ENCODE measurements at regions not wholly inside any gene's neighbourhood (a gene's known extent, or its start where the extent isn't known, plus 50 kb on each side); places are given as distances from the start of the nearest gene placed in this dataset.

DNA sequence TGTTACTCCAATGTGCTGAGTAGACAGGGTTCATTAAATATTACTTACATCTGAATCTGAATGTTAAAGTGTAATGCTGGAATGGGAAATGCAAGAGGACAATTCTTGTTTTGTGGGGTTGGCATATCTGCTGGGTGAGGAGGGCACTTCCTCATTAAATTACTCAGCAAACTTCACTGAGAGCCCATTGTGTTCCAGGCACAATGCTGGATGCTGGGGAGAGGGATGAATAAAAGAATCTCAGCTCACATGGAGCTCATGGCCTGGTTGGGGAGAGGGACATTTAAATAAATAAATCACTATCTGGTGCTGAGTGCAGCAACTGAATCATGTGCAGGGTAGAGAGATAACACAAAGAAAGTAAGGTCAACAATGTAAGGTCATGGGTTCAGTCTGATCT, 199.2 kb upstream of the CFAP20DC start:
- TF ChIP-seq, protein P1, sequence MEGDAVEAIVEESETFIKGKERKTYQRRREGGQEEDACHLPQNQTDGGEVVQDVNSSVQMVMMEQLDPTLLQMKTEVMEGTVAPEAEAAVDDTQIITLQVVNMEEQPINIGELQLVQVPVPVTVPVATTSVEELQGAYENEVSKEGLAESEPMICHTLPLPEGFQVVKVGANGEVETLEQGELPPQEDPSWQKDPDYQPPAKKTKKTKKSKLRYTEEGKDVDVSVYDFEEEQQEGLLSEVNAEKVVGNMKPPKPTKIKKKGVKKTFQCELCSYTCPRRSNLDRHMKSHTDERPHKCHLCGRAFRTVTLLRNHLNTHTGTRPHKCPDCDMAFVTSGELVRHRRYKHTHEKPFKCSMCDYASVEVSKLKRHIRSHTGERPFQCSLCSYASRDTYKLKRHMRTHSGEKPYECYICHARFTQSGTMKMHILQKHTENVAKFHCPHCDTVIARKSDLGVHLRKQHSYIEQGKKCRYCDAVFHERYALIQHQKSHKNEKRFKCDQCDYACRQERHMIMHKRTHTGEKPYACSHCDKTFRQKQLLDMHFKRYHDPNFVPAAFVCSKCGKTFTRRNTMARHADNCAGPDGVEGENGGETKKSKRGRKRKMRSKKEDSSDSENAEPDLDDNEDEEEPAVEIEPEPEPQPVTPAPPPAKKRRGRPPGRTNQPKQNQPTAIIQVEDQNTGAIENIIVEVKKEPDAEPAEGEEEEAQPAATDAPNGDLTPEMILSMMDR (IDR thresholded peaks at IDR 0.05; ENCODE audit: low read depth, low read length) = no peak
- no peak overlapping the region for H3K4me3 ChIP-seq (ENCODE audit: low read depth, low read length)

GRCh38 chr3:59247402-59247841, 197.6 kb upstream of the CFAP20DC start:
- H3K4me3 ChIP-seq (ENCODE audit: low read depth, low read length) = no peak overlapping the region
- TF ChIP-seq, protein P1 (IDR thresholded peaks at IDR 0.05; ENCODE audit: low read depth, low read length) = no peak

DNA sequence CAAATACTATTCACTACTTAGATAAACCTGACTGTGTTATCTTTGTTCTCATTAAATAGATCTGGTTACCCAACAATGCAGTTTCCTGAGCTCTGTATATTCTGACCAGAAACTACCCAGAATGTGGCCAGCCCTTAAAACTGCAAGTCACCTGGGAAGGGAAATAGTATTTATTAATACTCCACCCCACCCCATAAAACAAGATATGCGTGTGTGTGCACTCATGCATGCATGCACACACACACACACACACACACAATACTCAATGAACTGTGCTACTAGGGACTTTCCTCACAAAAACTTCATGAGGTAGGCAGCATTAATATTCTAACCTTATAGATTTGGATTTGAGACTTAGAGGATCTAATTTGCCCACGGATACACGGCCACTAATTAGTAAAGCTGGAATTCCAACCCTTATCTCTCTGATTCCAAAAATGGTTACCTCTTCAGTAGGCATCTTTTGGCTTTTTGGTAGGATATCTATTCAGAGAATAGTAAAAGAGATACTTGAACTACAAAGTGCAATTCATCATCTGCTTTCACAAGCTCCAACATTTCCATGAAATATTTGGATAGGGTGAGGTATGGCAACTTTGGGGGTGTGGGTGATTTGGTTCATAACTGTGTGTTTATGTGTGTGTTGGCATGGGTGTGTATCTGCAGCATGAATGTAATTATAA, 197.0 kb upstream of the CFAP20DC start:
- TF ChIP-seq, protein P1 (IDR thresholded peaks at IDR 0.05; ENCODE audit: low read depth, low read length) = no peak
- H3K4me3 ChIP-seq (ENCODE audit: low read depth, low read length) = no peak overlapping the region

- TF ChIP-seq, protein P1 (IDR thresholded peaks at IDR 0.05; ENCODE audit: low read depth, low read length) = no peak
Measured at GRCh38 chr3:59245859-59246501, 196.2 kb upstream of the CFAP20DC start.

DNA sequence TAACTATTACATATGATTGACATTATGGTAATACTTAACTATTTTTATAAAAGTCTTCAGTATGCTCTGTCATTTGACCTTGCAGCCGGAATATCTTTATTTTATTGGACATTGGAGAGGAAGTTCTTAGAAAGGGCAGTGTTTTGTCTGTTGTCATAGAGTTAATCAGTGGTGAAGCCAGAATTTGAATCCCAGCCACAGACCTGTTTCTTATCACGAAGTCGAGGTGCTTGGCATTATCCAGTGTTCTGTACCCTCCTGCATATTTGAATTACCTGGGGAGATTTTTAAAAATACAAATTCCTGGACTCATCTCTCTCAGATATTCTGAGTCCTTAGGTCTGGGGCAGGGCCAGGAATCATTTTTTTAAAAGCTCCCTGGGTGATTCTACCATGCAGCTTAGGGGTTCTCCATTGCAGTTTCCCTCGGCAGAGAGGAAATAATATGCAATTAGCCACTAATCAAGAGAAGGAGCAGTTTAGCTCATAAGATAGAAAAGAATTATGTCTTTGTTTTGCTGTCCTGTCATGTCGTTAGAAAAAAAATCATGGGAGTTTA, 195.6 kb upstream of the CFAP20DC start:
- H3K4me3 ChIP-seq (ENCODE audit: low read depth, low read length) = no peak overlapping the region
- TF ChIP-seq, protein P1 (IDR thresholded peaks at IDR 0.05; ENCODE audit: low read depth, low read length) = no peak

More at GRCh38 chr3:59245859-59246501, 196.2 kb upstream of the CFAP20DC start:
- no peak overlapping the region for H3K4me3 ChIP-seq (ENCODE audit: low read depth, low read length)

DNA sequence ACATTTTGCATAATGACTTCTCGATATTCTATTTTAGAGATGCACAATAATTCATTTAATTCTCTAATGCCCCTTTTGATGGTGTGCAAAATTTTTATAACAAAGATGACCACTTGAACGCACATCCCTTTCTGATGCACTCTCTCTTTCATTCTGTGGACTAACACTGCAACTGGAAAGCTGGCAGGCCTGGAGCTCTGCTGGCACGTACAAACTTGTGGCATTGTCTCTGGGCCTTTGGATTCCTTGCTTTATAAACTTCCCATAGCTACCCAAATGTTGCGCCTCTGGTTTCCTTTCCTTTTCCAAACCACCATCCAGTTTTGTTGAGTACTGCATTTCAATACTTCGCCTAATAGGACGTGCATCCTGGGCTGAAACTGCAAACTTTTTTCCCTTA, 194.5 kb upstream of the CFAP20DC start:
- H3K4me3 ChIP-seq (ENCODE audit: low read depth, low read length) = no peak overlapping the region
- TF ChIP-seq, protein P1 (IDR thresholded peaks at IDR 0.05; ENCODE audit: low read depth, low read length) = no peak

- no peak overlapping the region for H3K4me3 ChIP-seq (ENCODE audit: low read depth, low read length)
- TF ChIP-seq, protein P1 (IDR thresholded peaks at IDR 0.05; ENCODE audit: low read depth, low read length) = no peak
Measured at GRCh38 chr3:59243476-59243875, 193.7 kb upstream of the CFAP20DC start.

All from WI38 (cell line).